PC-3 (cell line): ENCODE measurements at regions not wholly inside any gene's neighbourhood (a gene's known extent, or its start where the extent isn't known, plus 50 kb on each side); places are given as distances from the start of the nearest gene placed in this dataset.

ENCODE experiments used
- ATAC-seq: fragments of 200-7000 bp; cut with Tn5 transposase; 2 replicates; pipeline ENCODE4 v1.9.1; 2020; ENCODE audit warnings: mild to moderate bottlenecking, moderate library complexity
- BruUV-seq: library from RNA; stranded (reverse); fragments of 400-500 nt; replicated peaks from 2 replicates; lab custom pipeline; 2021; lab: Mats Ljungman, UMichigan
- CTCF ChIA-PET: fragments of 300-600 bp; sonication (Branson Sonifier 250); formaldehyde crosslinking; loops from one replicate; lab custom pipeline; 2022; ENCODE audit warnings: antibody characterized with exemption; lab: Charles Lee
- POLR2A ChIA-PET: fragments of 300-600 bp; sonication (Branson Sonifier 250); formaldehyde crosslinking; loops from one replicate; lab custom pipeline; 2022; ENCODE audit warnings: antibody characterized with exemption; ENCODE audit not compliant: unreplicated experiment; lab: Charles Lee
- DNase-seq: peaks from one replicate; pipeline ENCODE4 v3.0.0-alpha.2; 2015
- H2AFZ ChIP-seq: fragments of 300-600 bp; sonication (generic); 2 replicates; pipeline ENCODE4 v1.6.0; 2016; ENCODE audit warnings: antibody characterized with exemption, low read length
- H3F3A ChIP-seq: fragments of 300-600 bp; sonication (generic); one replicate; pipeline ENCODE4 v1.6.0; 2017; ENCODE audit warnings: antibody characterized with exemption, low read length, control low read depth, mild to moderate bottlenecking; ENCODE audit not compliant: unreplicated experiment
- H3K27ac ChIP-seq: fragments of 300-600 bp; sonication (generic); 2 replicates; pipeline ENCODE4 v1.5.1; 2016; ENCODE audit warnings: mild to moderate bottlenecking, low read length
- H3K27me3 ChIP-seq: fragments of 300-600 bp; sonication (generic); 2 replicates; pipeline ENCODE4 v1.6.1; 2016; ENCODE audit warnings: low read length, mixed read lengths
- H3K36me3 ChIP-seq: fragments of 300-600 bp; sonication (generic); 2 replicates; pipeline ENCODE4 v1.6.1; 2016; ENCODE audit warnings: low read depth, mixed run types, low read length, mixed read lengths
- H3K4me1 ChIP-seq: fragments of 300-600 bp; sonication (generic); 2 replicates; pipeline ENCODE4 v1.5.1; 2016; ENCODE audit warnings: low read length; ENCODE audit not compliant: insufficient read depth
- H3K4me2 ChIP-seq: fragments of 300-600 bp; sonication (generic); 2 replicates; pipeline ENCODE4 v1.6.0; 2016; ENCODE audit warnings: low read length
- H3K4me3 ChIP-seq: fragments of 300-600 bp; sonication (generic); 2 replicates; pipeline ENCODE4 v1.5.1; 2016; ENCODE audit warnings: mild to moderate bottlenecking, low read length, mixed read lengths
- H3K79me2 ChIP-seq: fragments of 300-600 bp; sonication (generic); 2 replicates; pipeline ENCODE4 v1.6.1; 2017; ENCODE audit warnings: low read length, mixed read lengths
- H3K9ac ChIP-seq: fragments of 300-600 bp; sonication (generic); 2 replicates; pipeline ENCODE4 v1.6.0; 2016; ENCODE audit warnings: mild to moderate bottlenecking, low read length
- H3K9me2 ChIP-seq: fragments of 300-600 bp; sonication (generic); replicated peaks from 2 replicates; pipeline ENCODE4 v1.6.1; 2016; ENCODE audit warnings: mixed run types, low read length, mixed read lengths
- H3K9me3 ChIP-seq: fragments of 300-600 bp; sonication (generic); 2 replicates; pipeline ENCODE4 v1.6.1; 2016; ENCODE audit warnings: low read length, mixed read lengths
- H4K20me1 ChIP-seq: fragments of 300-600 bp; sonication (generic); 2 replicates; pipeline ENCODE4 v1.6.1; 2016; ENCODE audit warnings: low read length, mixed read lengths
- EZH2 ChIP-seq: fragments of 300-600 bp; sonication (generic); IDR thresholded peaks from one replicate; pipeline ENCODE4 v1.6.1; 2017; ENCODE audit warnings: antibody characterized with exemption, mild to moderate bottlenecking, low read length; ENCODE audit not compliant: unreplicated experiment
- EZH2phosphoT487 ChIP-seq: fragments of 300-600 bp; sonication (generic); IDR thresholded peaks from 2 replicates; pipeline ENCODE4 v1.6.1; 2018; ENCODE audit warnings: mild to moderate bottlenecking, antibody characterized with exemption, low read length, borderline replicate concordance
- intact Hi-C: fragments of 100-400 bp; cut with micrococcal nuclease; formaldehyde crosslinking; loops from 2 replicates; pipeline ENCODE4 v1.9.0; 2023
- TF ChIP-seq, protein P1 (sequence below): fragments of 300-600 bp; sonication (generic); conservative IDR thresholded peaks from 2 replicates; pipeline ENCODE4 v1.5.1; 2017; ENCODE audit warnings: antibody characterized with exemption, low read depth, mild to moderate bottlenecking, low read length

DNA sequence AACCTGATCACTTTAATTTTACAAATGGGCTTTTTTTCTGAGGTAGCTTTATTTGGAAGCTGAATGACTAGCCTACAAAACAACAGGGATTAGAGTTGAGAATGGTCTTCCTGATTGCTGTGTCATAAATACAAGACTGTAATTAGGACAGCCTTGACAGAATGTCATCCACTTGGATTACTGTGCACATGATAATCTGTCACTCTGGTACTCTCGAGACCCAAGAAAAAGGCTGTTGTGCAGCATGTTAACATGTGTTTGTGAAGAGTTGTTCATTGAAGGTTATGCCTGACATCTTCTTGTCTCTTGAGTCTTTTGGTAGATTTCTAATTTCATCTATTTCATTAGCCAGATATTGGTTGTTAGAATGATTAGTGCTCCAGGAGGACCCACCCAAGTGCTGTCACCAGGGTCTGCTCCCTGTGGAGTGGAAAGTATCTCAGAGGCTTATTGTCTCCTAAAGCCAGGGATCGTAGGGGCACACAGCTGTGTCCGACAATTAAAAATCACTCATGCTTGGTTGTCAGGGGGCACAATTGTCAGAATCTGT is 212.2 kb upstream of the GPRIN3 start:
- Histone ChIP-seq H3K36me3 (no peaks in the 10 kb centered on the region), H3K27me3 (peaks cover 67% of the 10 kb centered on the region), H3K27ac (no peak overlapping the region), H3K9me3 (no peaks in the 10 kb centered on the region), H3F3A (no peaks in the 10 kb centered on the region), H3K9ac (no peak overlapping the region), H3K9me2 (no peaks in the 10 kb centered on the region), H4K20me1 (no peaks in the 10 kb centered on the region), H3K4me2 (no peak overlapping the region), H3K4me1 (no peaks in the 10 kb centered on the region), H3K4me3 (no peak overlapping the region), H3K79me2 (no peaks in the 10 kb centered on the region), H2AFZ (no peak overlapping the region)
- ChIA-PET CTCF (no interaction called here), POLR2A (no interaction called here)
- BruUV-seq = no TSS peak
- TF ChIP-seq, protein P1, sequence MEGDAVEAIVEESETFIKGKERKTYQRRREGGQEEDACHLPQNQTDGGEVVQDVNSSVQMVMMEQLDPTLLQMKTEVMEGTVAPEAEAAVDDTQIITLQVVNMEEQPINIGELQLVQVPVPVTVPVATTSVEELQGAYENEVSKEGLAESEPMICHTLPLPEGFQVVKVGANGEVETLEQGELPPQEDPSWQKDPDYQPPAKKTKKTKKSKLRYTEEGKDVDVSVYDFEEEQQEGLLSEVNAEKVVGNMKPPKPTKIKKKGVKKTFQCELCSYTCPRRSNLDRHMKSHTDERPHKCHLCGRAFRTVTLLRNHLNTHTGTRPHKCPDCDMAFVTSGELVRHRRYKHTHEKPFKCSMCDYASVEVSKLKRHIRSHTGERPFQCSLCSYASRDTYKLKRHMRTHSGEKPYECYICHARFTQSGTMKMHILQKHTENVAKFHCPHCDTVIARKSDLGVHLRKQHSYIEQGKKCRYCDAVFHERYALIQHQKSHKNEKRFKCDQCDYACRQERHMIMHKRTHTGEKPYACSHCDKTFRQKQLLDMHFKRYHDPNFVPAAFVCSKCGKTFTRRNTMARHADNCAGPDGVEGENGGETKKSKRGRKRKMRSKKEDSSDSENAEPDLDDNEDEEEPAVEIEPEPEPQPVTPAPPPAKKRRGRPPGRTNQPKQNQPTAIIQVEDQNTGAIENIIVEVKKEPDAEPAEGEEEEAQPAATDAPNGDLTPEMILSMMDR = no peak
- TF ChIP-seq EZH2 = no peak
- TF ChIP-seq EZH2phosphoT487 = no peak
- no peak for ATAC-seq
- DNase-seq = no peak
- intact Hi-C loops = no loop called here

DNA sequence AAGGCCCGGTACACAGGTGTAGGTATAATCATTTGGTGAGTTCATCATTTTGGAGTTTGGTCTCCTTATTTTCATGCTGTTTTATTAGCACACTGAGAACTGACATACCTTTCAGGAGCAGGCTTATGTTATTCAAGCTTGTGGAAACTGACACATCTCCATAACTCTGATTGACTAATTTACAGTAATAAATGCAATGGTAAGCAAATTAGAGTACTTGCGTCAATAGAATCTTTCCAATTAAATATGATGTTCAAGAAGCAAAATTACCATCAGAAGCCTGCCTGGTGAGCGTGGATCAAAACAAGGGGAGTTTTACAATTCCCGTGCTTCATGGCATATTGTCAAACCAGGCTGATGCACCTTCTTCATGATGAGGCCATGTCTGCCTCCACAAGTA is 210.7 kb upstream of the GPRIN3 start:
- no peak for DNase-seq
- POLR2A ChIA-PET = no interaction called here
- no peaks in the 10 kb centered on the region for H4K20me1 ChIP-seq
- H3K27me3 ChIP-seq = peaks cover 76% of the 10 kb centered on the region
- no peak overlapping the region for H3K9ac ChIP-seq
- ATAC-seq = no peak
- H3K9me3 ChIP-seq = no peaks in the 10 kb centered on the region
- BruUV-seq = no TSS peak
- CTCF ChIA-PET = no interaction called here
- no peaks in the 10 kb centered on the region for H3K36me3 ChIP-seq
- no peak overlapping the region for H3K4me2 ChIP-seq
- no peak overlapping the region for H3K27ac ChIP-seq
- no peaks in the 10 kb centered on the region for H3F3A ChIP-seq
- H3K79me2 ChIP-seq = no peaks in the 10 kb centered on the region
- H3K4me1 ChIP-seq = no peaks in the 10 kb centered on the region
- H2AFZ ChIP-seq = no peak overlapping the region
- no peaks in the 10 kb centered on the region for H3K9me2 ChIP-seq
- intact Hi-C loops = no loop called here
- H3K4me3 ChIP-seq = no peak overlapping the region
- no peak for TF ChIP-seq EZH2
- TF ChIP-seq EZH2phosphoT487 = no peak
- TF ChIP-seq, protein P1 = no peak

DNA sequence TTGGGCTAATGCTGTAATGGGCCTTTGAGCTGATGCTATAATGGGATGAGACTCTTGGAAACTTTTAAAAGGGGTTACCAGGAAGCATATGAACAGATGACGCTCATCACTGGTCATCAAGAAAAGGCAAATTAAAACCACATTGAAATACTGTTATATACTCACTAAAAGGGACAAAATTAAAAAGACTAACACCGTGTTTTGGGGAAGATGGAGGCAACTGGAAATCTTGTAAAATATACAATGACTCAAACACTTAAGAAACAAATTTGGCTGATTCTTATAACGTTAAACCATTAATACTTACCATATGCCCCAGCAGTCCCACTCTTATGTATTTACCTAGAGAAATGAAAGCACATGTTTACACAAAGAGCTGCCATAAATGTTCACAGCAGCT is 207.2 kb upstream of the GPRIN3 start:
- H3K36me3 ChIP-seq = no peaks in the 10 kb centered on the region
- H3F3A ChIP-seq = no peaks in the 10 kb centered on the region
- no peak overlapping the region for H3K27ac ChIP-seq
- no peaks in the 10 kb centered on the region for H3K9me2 ChIP-seq
- no peak overlapping the region for H3K4me2 ChIP-seq
- H4K20me1 ChIP-seq = no peaks in the 10 kb centered on the region
- no peak for TF ChIP-seq EZH2phosphoT487
- TF ChIP-seq, protein P1 = no peak
- no peak for TF ChIP-seq EZH2
- intact Hi-C loops = no loop called here
- no peak overlapping the region for H2AFZ ChIP-seq
- POLR2A ChIA-PET = no interaction called here
- H3K4me1 ChIP-seq = no peaks in the 10 kb centered on the region
- H3K9me3 ChIP-seq = no peaks in the 10 kb centered on the region
- ATAC-seq (no peak), DNase-seq (no peak)
- H3K79me2 ChIP-seq = no peaks in the 10 kb centered on the region
- CTCF ChIA-PET = no interaction called here
- no TSS peak for BruUV-seq
- no peak overlapping the region for H3K4me3 ChIP-seq
- H3K27me3 ChIP-seq = peaks cover 81% of the 10 kb centered on the region
- H3K9ac ChIP-seq = no peak overlapping the region
